HG02870 (cell line): ENCODE measurements at regions not wholly inside any gene's neighbourhood (a gene's known extent, or its start where the extent isn't known, plus 50 kb on each side); places are given as distances from the start of the nearest gene placed in this dataset.
A peak's percentile ranks its signal among the peaks of the same experiment; 100 is the strongest.

ENCODE experiments used
- ATAC-seq: cut with Tn5 transposase; IDR thresholded peaks from one replicate; pipeline ENCODE4 v1.9.1; 2021; ENCODE audit warnings: mild to moderate bottlenecking, moderate library complexity; ENCODE audit not compliant: unreplicated experiment

DNA sequence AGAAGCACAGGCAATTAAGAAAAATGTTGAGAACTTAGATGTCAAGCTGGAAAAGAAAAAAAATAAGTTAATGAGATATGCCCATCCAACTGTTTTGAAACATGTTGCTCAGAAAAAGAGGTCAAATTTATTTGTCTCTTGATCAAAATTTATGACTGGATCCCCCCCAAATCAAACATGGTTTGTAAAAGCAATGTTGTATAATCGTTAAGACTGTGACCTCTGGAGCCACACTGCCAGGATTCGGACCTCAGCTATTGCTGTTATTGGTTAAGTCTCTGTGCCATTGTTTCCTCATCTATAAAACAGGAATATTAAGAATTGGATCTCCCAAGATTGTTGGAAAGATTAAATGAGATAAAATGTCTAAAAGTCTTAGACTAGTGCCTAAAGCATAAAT lies 51.9 kb upstream of the LRRK2 start:
- ATAC-seq, result no peak

DNA sequence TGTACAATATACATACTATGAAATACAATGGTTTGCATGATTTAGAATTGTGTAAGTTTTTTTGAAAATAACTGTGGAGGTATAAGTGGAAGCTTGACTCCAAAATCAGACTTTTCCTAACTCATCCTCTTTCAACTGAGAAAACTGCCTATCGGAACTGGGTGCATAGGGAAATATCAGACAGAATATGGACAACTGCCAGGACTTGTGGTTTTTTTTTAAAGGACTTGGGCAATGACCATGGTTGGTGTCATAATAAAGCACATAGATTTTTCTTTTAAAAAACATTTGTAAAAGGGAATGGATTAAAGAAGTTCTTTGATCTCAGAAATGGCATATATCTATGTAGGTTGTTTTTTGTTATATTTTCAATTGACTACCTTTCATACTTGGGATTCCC lies 53.3 kb upstream of the LRRK2 start:
- no peak for ATAC-seq

DNA sequence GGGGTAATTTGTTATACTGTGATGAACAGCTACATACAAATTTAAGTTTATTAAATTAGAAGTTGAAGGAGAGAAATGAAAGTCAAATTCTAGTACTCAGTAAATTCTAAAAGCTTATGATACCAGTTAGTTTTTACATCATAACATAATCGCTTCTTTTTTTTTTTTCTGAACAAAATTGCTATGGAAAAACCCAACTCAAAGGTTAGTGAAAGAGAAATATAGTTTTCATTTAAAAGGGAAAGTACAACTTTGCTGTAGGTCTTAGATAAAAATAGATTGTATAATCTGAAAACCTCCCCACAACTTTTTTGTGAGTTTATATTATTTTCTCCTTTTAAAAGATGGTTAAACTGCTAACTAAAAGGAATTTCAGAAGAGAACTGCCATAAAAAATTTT lies 53.7 kb upstream of the LRRK2 start:
- ATAC-seq, result no peak

DNA sequence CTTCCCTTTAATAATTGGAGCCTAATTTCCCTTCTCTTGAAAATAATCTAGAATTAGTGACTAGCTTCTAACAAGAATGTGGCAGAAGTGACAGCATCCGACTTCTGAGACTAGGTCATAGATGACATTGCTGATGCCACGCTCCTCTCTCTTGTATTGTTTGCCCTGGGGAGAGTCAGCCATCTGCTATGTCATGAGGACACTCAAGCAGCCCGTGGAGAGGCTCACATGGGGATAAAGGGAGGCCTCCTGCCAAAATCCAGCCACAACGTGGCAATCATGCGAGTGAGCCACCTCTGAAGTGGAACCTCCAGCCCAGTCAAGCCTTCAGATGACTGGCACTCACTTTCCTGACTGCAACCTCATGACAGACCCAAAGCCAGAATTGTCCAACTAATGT lies 54.2 kb upstream of the LRRK2 start:
- no peak for ATAC-seq

DNA sequence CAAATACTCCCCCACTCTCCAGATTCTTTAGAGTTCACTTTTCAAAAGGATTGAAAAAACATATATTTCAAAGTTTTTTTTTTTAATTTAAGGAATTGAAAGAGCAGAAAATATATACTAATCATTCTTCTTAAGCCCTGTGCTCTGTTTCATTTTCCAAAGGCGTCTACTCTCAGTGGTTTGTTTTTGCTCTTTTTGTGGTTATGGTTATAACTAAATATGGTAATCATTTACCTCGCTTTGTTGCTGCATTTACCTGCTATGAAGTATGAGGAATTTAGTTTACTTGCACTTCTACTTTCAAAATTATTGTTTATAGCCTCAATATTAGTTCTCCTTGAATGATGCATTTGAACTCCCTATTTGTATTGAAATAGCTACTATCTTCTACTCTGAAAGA lies 55.9 kb upstream of the LRRK2 start:
- peak; percentile 94 for ATAC-seq

DNA sequence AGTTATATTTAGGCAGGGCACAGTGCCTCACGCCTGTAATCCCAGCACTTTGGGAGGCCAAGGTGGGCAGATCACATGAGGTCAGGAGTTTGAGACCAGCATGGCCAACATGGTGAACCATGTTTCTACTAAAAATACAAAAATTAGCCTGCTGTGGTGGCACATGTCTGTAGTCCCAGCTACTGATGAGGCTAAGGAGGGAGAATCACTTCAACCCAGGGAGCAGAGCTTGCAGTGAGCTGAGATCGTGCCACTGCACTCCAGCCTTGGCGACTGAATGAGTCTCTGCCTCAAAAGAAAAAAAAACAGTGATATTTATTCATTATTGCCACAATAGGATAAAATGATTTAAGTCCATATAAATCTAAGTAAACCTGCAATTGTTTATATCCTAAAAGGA lies 56.4 kb upstream of the LRRK2 start:
- peak; percentile 19 for ATAC-seq

DNA sequence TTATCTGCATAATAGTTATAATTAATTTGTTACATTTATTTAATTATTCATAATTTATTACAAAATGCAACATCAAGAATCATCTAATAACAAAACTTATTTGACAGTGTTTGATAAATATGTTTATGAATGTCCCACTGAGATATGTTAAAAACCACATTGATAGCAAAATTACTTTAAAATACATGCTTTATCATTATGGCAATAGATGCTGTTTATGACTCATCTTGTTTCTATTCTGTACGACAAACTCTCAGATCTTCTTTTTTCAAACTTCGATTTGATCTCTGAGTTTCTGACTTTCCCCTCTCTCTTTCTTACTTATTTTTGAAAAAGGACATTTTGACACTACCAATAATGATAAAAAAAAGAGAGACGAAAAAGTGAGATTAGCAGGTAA lies 56.8 kb upstream of the LRRK2 start:
- peak; percentile 45 for ATAC-seq

DNA sequence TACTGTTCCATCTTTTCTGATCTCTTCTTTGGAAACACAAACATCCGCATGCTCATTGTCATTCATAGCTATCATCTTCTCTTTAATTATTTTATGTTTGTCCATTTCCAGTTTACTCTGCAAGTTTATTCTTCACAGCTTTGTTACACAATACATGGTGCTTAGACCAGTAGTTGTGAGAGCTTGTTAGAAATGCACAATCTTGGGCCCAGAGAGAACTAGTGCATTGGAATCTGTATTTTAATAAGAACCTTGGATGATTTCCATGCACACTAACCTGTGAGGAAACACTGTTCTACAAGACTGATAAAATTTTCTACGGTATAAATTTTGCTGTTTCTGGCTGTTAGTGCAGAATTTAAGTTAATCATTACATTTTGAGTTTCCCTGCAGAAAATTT lies 59.3 kb upstream of the SLC2A13 start:
- ATAC-seq, result no peak

DNA sequence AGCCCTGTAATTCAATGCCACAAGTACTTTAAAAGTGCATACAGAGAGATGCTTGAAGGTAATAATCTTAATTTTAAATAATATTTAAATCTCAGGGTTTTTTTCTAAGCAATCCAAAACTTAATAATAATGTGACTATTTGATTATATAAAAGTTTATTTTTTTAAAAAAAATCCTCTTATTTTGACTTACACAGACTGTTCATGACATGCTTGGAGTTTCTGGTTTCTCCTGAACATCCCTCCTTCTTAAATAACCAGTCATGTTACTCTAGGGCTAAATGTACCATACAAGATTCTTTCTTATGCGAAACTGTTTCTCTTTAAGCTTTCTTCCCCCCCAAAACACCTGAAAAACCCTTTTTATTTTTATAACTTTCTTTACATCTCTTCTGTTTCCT lies 58.2 kb upstream of the SLC2A13 start:
- ATAC-seq, result no peak

DNA sequence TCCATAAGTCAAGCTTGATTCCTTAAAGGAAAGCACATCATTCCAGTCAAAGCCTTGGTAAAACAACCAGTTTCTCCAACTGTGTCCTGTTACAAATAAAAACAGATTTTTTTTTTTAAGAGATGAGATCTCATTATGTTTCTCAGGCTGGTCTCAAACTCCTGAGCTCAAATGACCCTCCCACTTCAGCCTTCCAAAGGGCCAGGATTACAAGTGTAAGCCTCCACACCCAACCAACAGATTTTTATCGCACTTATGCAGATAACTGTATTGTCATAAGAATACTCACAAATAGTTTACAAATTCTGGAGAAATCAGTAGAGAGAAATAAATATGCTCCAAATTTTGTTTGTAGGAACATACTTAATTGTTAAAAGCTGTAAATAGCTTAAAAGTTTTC lies 56.2 kb upstream of the SLC2A13 start:
- ATAC-seq, result no peak

DNA sequence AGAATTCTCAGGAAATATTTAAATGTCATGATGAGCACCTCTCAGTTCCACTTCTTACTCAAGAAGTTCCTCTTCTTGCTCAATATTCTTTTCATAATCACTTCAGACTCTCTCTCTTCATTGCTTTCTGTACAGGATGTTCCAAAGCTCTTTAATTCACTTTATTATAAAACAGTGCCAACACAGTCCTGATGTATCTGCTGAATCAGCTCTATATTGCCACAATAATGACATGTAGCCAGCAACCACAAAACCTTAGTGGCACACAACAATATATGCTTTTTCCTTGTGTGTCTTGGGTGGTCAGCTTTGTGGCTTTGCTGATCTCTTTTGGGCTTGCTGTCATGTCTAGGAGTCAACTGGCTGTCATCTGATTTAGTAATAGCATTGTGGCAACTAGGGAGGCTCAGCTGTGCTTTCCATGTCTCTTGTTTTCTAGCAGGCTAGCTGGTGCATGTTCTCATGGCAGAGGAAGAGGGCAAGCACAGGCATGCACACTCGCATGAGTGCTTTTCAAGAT lies 52.8 kb upstream of the SLC2A13 start:
- peak; percentile 81 for ATAC-seq

DNA sequence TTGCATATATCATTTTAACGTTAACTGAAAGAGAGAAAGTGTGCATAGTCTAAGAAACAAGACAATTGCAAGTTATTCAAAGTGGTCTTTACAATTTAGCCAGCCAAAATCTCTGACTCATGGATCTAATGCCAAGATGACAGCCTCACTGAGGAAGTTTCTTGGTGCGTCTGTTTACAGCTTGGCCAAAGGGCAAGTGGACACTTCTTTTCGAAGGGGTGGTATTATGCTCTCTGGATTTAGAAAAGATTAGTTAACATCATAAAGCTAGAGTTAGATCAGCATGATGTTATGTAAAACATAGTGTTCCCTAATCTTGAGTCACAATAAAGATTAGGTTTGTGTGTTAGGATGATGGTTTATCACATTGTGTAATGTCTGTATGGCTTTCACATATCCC lies 51.5 kb upstream of the SLC2A13 start:
- ATAC-seq, result no peak

DNA sequence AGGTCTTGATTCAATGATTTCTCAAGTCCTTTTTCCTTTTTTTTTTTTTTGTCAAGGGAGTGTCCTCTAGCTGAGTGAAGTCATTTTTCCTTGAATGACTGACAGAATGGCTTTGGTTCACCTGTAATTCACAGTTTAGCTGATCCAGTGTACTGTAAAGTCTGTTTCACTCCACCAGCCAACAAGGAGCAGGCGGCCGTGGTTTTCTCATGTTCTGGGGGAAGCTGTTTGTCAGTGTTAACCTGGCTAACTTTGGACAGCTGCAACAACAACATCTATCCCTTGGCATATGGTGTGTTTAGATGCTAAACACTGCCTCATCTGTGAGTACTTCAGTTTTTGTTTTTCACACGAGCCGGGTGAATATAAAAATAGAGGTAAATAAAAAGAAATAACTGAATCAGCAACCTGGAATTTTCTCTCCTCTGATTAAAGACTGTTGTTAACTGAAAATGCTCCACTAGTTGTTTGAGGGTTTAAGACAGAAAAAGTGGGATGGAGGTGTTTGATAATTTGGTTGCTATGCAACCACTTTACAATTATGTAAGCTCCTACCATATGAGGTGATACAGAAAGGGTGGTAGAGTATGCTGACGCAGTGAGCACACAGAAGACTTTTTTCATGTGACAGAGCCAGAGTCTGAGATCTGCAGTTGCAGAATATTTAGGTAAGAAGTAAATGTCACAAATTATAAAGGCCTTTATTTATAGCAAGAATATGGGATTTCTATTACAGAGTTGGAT lies 50.3 kb upstream of the SLC2A13 start:
- no peak for ATAC-seq
